ENCODE measurements at regions not wholly inside any gene's neighbourhood (a gene's known extent, or its start where the extent isn't known, plus 50 kb on each side); places are given as distances from the start of the nearest gene placed in this dataset.

GRCh38 chr15:97679106-97679688 lies 281.3 kb upstream of the ARRDC4 start:
- H3K4me3 ChIP-seq (IDR thresholded peaks at IDR 0.05; ENCODE audit: insufficient read depth, low read depth, low read length) = no peak overlapping the region
- H2AFZ ChIP-seq (ENCODE audit: low read depth) = no peak overlapping the region
- H3K9ac ChIP-seq = no peak overlapping the region
- H3K27ac ChIP-seq = no peak overlapping the region
- H3K79me2 ChIP-seq (ENCODE audit: insufficient read depth, low read depth) = no peaks in the 10 kb centered on the region
- H3K4me2 ChIP-seq = no peak overlapping the region
- no peaks in the 10 kb centered on the region for H3K4me1 ChIP-seq (ENCODE audit: low read depth, poor library complexity, severe bottlenecking)
- no peaks in the 10 kb centered on the region for H3K36me3 ChIP-seq (ENCODE audit: insufficient read depth)
- no peak for TF ChIP-seq CTCF (conservative IDR thresholded peaks at IDR 0.05; ENCODE audit: low read depth, low read length)
- H3K27me3 ChIP-seq (ENCODE audit: insufficient read depth, low read depth) = no peaks in the 10 kb centered on the region
- H4K20me1 ChIP-seq (ENCODE audit: insufficient read depth) = no peaks in the 10 kb centered on the region

GRCh38 chr15:97680606-97681220 lies 279.8 kb upstream of the ARRDC4 start:
- Histone ChIP-seq H4K20me1 (ENCODE audit: insufficient read depth) (no peaks in the 10 kb centered on the region), H3K4me2 (no peak overlapping the region)
- TF ChIP-seq CTCF (conservative IDR thresholded peaks at IDR 0.05; ENCODE audit: low read depth, low read length) = no peak

GRCh38 chr15:97683831-97684230 lies 276.7 kb upstream of the ARRDC4 start:
- Histone ChIP-seq H3K27ac (no peak overlapping the region), H3K36me3 (ENCODE audit: insufficient read depth) (no peaks in the 10 kb centered on the region), H3K27me3 (ENCODE audit: insufficient read depth, low read depth) (no peaks in the 10 kb centered on the region), H4K20me1 (ENCODE audit: insufficient read depth) (no peaks in the 10 kb centered on the region), H3K4me3 (IDR thresholded peaks at IDR 0.05; ENCODE audit: insufficient read depth, low read depth, low read length) (no peak overlapping the region), H3K79me2 (ENCODE audit: insufficient read depth, low read depth) (no peaks in the 10 kb centered on the region), H3K4me1 (ENCODE audit: low read depth, poor library complexity, severe bottlenecking) (no peaks in the 10 kb centered on the region), H3K9ac (no peak overlapping the region), H2AFZ (ENCODE audit: low read depth) (no peak overlapping the region), H3K4me2 (no peak overlapping the region)
- no peak for TF ChIP-seq CTCF (conservative IDR thresholded peaks at IDR 0.05; ENCODE audit: low read depth, low read length)

More at GRCh38 chr15:97680606-97681220, 279.8 kb upstream of the ARRDC4 start:
- no peaks in the 10 kb centered on the region for H3K4me1 ChIP-seq (ENCODE audit: low read depth, poor library complexity, severe bottlenecking)
- H3K9ac ChIP-seq = no peak overlapping the region
- H3K36me3 ChIP-seq (ENCODE audit: insufficient read depth) = no peaks in the 10 kb centered on the region
- no peaks in the 10 kb centered on the region for H3K27me3 ChIP-seq (ENCODE audit: insufficient read depth, low read depth)
- H2AFZ ChIP-seq (ENCODE audit: low read depth) = no peak overlapping the region
- no peaks in the 10 kb centered on the region for H3K79me2 ChIP-seq (ENCODE audit: insufficient read depth, low read depth)
- H3K4me3 ChIP-seq (IDR thresholded peaks at IDR 0.05; ENCODE audit: insufficient read depth, low read depth, low read length) = no peak overlapping the region
- no peak overlapping the region for H3K27ac ChIP-seq

GRCh38 chr15:97684249-97684648 lies 276.3 kb upstream of the ARRDC4 start:
- no peak overlapping the region for H3K4me2 ChIP-seq
- no peak overlapping the region for H2AFZ ChIP-seq (ENCODE audit: low read depth)
- H3K4me3 ChIP-seq (IDR thresholded peaks at IDR 0.05; ENCODE audit: insufficient read depth, low read depth, low read length) = no peak overlapping the region

More at GRCh38 chr15:97684249-97684648, 276.3 kb upstream of the ARRDC4 start:
- Histone ChIP-seq H4K20me1 (ENCODE audit: insufficient read depth) (no peaks in the 10 kb centered on the region), H3K4me1 (ENCODE audit: low read depth, poor library complexity, severe bottlenecking) (no peaks in the 10 kb centered on the region), H3K27ac (no peak overlapping the region), H3K79me2 (ENCODE audit: insufficient read depth, low read depth) (no peaks in the 10 kb centered on the region), H3K27me3 (ENCODE audit: insufficient read depth, low read depth) (no peaks in the 10 kb centered on the region), H3K36me3 (ENCODE audit: insufficient read depth) (no peaks in the 10 kb centered on the region), H3K9ac (no peak overlapping the region)
- no peak for TF ChIP-seq CTCF (conservative IDR thresholded peaks at IDR 0.05; ENCODE audit: low read depth, low read length)

All from KMS-11 (cell line).